GM21825 (cell line): ENCODE measurements at regions not wholly inside any gene's neighbourhood (a gene's known extent, or its start where the extent isn't known, plus 50 kb on each side); places are given as distances from the start of the nearest gene placed in this dataset.
"Not testable (repeated sequence)": the region's sequence is repeated elsewhere in the genome, so short reads cannot be mapped to it uniquely, and the experiment has no call there.

ENCODE experiments used
- ATAC-seq: cut with Tn5 transposase; IDR thresholded peaks from one replicate; pipeline ENCODE4 v1.9.1; 2021; ENCODE audit warnings: mild to moderate bottlenecking, moderate library complexity; ENCODE audit not compliant: unreplicated experiment

DNA sequence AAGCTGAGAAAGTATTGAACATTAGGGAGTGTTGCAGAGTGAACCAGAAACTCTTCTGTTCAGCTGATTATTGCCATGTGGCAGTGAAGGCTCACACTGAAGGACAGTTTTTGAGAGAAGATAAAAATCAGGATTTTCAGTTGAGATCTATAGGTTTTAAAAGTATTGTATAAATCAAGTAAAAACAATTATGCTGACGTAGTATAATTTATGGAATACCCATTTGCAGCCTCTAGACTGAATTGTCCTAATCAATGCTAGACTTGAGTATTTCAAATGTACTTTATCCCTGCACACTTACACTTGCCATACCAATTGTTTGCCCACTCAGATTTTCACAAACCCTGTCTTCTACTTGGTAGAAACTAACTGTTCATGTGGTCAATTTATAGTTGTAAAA, 245.8 kb downstream of the FRK start:
- no peak for ATAC-seq

DNA sequence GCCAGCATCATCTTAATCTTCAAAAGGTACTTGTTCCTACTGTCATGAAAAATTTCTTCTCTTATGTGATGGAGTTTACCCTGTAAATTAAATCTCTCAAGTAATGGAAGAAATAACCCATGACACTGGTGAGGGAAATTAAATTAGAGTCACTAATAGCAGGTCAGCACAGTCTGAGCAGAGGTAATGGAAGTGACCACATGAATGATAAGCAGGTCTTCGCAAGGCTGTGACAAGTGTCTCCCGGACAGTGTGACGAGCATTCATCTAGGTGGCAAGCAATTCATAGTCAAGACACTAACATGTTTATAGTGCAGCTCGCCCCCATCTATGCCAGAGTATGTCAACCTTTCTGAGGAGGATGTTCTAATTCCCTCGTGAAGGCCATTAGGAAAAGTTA, 249.2 kb downstream of the FRK start:
- ATAC-seq, result no peak

DNA sequence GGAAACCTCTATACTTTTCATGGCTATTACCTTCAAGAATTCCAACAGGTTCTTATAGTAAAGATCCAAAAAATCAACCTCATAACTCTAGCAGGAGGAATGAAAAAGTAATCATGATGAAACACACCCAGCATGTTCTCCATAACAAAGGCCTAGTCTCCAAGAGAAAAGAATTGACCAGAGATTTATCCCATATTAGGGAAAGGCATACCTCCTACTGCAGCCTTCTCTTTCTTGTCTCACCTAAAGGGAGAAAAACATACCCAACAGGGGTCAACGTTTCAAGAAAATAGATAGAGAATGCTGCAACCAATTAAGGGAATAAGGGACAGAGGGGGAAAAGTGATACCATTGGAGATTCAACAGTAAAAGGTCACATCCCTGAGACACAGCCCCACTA, 262.5 kb downstream of the FRK start:
- ATAC-seq, result no peak

- no peak for ATAC-seq
Measured at GRCh38 chr6:115796829-115797228, 263.9 kb downstream of the FRK start.

GRCh38 chr6:115796061-115796460, 264.6 kb downstream of the FRK start:
- ATAC-seq, result no peak

DNA sequence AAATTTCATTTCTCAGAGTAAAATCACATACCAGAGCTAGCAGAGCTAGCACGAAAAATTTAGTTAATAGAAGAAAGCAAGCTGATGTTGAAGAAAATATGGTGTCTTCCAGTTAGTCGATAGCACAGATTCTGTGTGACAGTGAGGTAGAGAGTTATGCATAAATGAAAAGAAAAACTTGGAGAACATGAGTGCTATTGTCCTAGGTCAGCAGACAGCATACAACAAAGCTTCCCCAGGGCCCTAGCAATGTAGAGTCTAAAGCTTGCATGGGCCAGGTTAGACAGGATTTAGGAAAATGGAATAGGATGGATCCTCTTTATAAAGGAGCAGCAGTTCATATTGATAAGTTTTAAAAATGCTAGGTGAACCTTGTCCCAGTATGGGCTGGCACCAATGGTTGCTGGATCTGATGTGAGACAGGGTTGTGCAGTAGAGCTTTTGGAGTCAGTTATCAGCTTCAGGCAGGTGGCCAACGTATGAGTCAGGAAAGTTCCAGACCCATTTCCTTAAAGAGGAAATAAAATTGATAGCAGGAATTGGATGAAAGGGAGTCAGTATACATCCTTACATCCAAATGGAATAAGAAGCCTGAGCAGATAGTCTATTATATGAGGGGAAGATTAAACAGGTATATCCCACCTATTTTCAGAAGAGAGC, 277.2 kb downstream of the FRK start:
- no peak for ATAC-seq

- no peak for ATAC-seq
Measured at GRCh38 chr6:115782612-115783011, 278.1 kb downstream of the FRK start.

- no peak for ATAC-seq
Measured at GRCh38 chr6:115773741-115774140, 286.9 kb downstream of the FRK start.

DNA sequence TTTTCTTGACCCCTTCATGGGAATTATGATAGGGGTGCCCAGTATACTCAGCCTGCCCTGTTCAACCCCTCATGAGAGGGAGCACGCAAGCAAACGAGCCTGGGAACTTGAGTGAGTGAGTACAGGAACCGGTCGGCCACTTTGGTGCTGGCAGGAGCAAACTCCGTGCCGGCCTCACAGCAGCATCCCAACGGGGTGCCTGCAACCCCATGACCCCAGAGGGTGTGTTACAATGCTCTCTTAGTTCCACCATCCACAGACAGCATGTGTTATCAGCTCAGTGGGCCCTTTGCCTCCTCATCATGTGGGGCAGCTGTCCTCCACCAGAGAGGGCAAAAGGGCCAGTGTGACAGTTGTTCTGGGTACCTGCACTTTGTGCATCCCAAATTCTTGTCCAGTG, 289.8 kb downstream of the FRK start:
- ATAC-seq, result no peak

- no peak for ATAC-seq
Measured at GRCh38 chr6:115768500-115768899, 292.2 kb downstream of the FRK start.

DNA sequence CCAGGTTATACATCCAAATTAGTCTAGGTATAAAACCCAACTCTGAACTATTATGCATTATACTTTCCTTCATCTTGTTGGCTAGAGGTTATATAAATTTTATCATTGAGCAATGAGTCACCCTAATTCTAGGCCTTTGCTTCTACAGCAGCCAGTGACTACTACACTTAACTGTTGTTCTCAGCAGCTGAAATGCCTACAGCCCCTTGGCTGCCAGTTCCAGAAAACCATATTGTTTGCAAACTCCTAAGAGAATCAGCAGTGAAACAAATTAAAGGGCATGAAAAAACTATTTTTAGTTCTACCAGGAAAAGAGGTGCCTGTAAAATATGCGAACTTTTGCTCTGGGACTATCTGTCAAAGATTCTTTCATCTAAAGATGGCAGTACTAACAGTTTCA, 292.8 kb downstream of the FRK start:
- no peak for ATAC-seq

DNA sequence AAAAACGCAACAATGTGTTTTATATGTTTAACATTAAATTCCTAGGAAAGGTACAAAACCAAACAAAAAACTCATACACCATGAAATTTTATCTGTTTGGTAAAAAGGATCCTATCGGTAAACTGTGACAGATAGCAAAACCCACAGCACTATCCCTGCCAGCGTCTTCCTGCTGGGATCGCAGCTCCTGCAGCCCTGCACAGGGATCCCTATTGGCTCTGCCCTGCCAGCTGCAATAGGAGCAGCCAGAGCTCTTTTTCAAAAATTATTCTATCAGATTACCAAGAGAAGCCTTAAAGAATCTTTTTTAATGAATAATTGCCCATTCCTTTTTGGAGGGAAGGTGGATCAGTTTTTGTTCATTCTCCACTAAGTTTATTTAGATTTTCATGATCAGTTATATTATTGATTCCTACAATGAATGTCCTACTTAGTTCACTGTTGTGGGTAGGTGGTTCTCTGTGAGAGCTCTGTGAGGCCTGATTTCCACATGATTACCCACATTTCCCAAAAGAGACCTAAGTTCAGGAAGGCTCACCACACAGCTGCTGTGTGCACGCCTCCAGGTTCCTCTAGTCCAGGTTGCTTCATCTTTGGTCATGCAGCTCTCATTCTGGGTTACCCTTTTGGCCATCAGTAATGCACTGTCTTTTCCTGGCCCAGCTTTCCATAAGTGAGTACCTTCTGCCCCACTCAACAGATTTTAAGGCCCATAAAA, 293.8 kb downstream of the FRK start:
- no peak for ATAC-seq

- ATAC-seq, result no peak
Measured at GRCh38 chr6:115765966-115766365, 294.7 kb downstream of the FRK start.

GRCh38 chr6:115759051-115759450, 301.6 kb downstream of the FRK start:
- ATAC-seq, result no peak

DNA sequence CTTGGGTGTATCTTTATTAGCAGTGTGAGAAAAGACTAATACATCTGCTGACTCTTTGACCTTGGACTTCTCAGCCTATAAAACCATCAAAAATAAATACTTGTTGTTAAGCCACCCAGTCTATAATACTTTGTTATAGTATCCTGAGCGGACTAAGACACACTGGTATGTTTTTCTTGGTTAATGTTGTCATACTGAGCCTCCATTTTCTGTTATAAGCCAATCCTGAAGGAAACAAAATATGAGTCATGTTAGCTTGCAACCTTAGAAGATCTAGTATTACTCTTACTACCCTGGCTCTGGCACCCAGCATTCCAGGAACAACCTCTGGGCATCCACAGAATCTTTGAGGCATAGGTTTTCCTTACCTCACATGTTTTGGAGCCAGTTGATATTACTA, 307.2 kb downstream of the FRK start:
- ATAC-seq, result no peak

DNA sequence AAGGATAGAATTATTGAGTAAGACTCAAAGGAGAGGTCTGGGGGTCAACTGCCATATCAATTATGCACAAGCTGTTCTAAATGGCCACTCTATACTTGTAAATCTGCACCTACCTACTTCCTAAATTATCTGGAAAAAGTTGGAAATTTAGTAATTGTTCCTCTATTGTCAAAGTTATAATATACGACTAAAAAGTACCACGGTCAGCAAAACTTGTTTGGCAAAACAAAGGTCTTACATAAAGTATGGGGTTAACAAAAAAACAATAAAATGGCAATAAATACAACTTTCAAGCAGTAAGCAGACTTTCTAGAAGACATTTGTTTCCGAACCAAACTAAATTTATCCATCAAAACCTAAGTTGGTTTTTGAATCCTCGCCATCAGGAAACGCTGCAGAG, 309.7 kb downstream of the FRK start:
- ATAC-seq, result no peak

DNA sequence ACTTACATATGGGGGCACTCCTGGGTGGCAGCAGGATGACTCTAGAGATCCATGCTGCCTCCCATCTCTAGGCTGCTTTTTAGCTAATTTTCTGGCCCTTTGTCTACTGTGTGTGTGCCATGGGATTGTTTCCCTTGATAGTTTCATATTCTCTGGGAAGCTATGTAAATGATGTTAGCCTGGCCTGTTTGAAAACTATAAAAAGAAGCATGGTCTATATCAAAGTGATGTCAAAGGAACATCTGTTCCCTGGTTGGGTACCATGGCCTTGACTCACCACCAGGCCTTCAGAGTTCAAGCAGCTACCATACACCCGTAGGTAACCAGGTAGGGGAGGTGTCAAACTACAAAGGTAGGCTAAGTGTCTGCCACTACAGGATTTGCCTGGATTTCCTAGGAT, 310.4 kb downstream of the FRK start:
- no peak for ATAC-seq

DNA sequence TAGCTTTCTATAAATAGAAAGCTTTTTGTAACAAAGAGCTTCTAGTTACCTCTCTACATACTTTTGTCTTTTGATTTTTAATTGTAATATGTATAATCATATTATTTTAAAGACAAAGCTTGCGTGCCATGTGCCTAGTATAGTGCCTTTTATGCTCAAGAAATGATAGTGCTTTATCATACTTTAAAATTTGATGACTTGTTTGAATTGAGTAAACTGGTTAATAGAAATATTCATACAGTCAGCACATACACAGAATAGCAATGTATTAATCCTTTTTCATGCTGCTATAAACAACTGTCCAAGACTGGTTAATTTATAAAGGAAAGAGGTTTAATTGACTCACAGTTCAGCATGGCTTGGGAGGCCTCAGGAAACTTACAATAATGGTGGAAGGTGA, 313.0 kb downstream of the FRK start:
- ATAC-seq, result no peak

DNA sequence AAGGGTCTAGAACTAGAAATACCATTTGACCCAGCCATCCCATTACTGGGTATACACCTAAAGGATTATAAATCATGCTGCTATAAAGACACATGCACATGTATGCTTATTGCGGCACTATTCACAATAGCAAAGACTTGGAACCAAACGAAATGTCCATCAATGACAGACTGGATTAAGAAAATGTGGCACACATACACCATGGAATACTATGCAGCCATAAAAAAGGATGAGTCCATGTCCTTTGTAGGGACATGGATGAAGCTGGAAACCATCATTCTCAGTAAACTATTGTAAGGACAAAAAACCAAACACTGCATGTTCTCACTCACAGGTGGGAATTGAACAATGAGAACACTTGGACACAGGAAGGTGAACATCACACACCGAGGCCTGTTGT, 314.1 kb downstream of the FRK start:
- ATAC-seq, result not testable (repeated sequence)

DNA sequence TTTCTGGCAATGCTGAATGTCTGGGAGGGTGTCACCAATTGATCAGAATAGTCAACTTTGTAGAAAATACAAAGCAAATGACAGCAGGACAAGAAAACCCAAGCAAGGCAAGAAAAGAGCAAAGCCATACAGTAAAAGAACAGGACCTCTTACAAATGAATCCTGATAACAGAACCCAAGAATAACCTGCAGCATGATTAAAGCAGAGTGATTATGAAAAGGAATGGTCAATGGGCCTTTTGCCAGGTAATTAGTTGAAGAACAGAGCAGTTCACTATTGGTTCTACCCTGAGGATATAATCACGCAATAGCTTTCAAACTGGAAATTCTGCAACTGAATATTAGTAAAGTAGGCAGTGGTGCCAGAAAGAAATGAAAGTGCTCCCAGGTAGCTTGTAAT, 319.8 kb downstream of the FRK start:
- no peak for ATAC-seq

DNA sequence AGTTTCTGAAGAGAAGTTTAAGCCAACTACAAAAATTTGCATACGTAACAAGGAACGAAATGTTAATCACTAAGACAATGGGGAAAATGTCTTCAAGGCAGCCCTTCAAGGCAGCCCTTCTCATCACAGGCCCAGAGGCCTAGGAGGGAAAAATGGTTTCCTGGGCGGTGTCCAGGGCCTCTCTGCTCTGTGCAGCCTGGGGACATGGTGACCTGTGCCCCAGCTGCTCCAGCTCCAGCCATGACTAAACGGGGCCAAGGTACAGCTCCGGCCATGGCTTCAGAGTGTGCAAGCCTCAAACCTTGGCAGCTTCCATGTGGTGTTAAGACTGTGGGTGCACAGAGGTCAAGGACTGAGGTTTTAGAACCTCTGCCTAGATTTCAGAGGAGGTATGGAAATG, 325.1 kb downstream of the FRK start:
- no peak for ATAC-seq

GRCh38 chr6:115733426-115733825, 327.3 kb downstream of the FRK start:
- ATAC-seq, result no peak

GRCh38 chr6:115729036-115729435, 331.7 kb downstream of the FRK start:
- ATAC-seq, result no peak
